GM19239 (cell line): ENCODE measurements at regions not wholly inside any gene's neighbourhood (a gene's known extent, or its start where the extent isn't known, plus 50 kb on each side); places are given as distances from the start of the nearest gene placed in this dataset.

Source experiments
- DNase-seq: peaks from one replicate; pipeline ENCODE4 v3.0.0; 2011; ENCODE audit warnings: low spot score; ENCODE audit not compliant: insufficient read length
- FAIRE-seq: peaks from 2 replicates; lab custom pipeline; 2011; peaks lifted over from hg19 to GRCh38; lab: Jason Lieb, UNC

- FAIRE-seq, result no peak
- no peak for DNase-seq
Measured at GRCh38 chr5:13480834-13481233, 463.7 kb downstream of the DNAH5 start.

GRCh38 chr5:13478831-13479465, 465.5 kb downstream of the DNAH5 start:
- peak; percentile 2 for DNase-seq
- FAIRE-seq, result no peak

GRCh38 chr5:13477118-13477737, 467.3 kb downstream of the DNAH5 start:
- no peak for FAIRE-seq
- DNase-seq, result no peak

GRCh38 chr5:13472842-13473241, 471.6 kb downstream of the DNAH5 start:
- DNase-seq, result no peak
- FAIRE-seq, result no peak

- no peak for FAIRE-seq
Measured at GRCh38 chr5:13470975-13471374, 473.5 kb downstream of the DNAH5 start.

GRCh38 chr5:13470263-13470662, 474.2 kb downstream of the DNAH5 start:
- DNase-seq, result no peak
- FAIRE-seq, result no peak

More at GRCh38 chr5:13470975-13471374, 473.5 kb downstream of the DNAH5 start:
- DNase-seq, result no peak

- FAIRE-seq, result no peak
- DNase-seq, result no peak
Measured at GRCh38 chr5:13464532-13465193, 479.8 kb downstream of the DNAH5 start.

GRCh38 chr5:13460587-13460986, 483.9 kb downstream of the DNAH5 start:
- DNase-seq, result no peak
- no peak for FAIRE-seq

- DNase-seq (no peak), FAIRE-seq (no peak)
Measured at GRCh38 chr5:13454050-13454449, 490.4 kb downstream of the DNAH5 start.

- FAIRE-seq, result no peak
Measured at GRCh38 chr5:13448843-13449242, 495.6 kb downstream of the DNAH5 start.

GRCh38 chr5:13439430-13439829, 505.1 kb downstream of the DNAH5 start:
- DNase-seq, result no peak
- FAIRE-seq, result no peak

More at GRCh38 chr5:13448843-13449242, 495.6 kb downstream of the DNAH5 start:
- no peak for DNase-seq

- no peak for DNase-seq
- FAIRE-seq, result no peak
Measured at GRCh38 chr5:13427827-13428557, 516.5 kb downstream of the DNAH5 start.

GRCh38 chr5:13412040-13412595, 532.4 kb downstream of the DNAH5 start:
- DNase-seq (no peak), FAIRE-seq (no peak)

GRCh38 chr5:13408616-13409015, 535.9 kb downstream of the DNAH5 start:
- DNase-seq (no peak), FAIRE-seq (no peak)

- no peak for FAIRE-seq
- no peak for DNase-seq
Measured at GRCh38 chr5:13403351-13403750, 541.1 kb downstream of the DNAH5 start.

GRCh38 chr5:13385066-13385465, 559.4 kb downstream of the DNAH5 start:
- DNase-seq (no peak), FAIRE-seq (no peak)

- FAIRE-seq (no peak), DNase-seq (no peak)
Measured at GRCh38 chr5:13382232-13382631, 562.3 kb downstream of the DNAH5 start.

- no peak for FAIRE-seq
- DNase-seq, result no peak
Measured at GRCh38 chr5:13378091-13378490, 566.4 kb downstream of the DNAH5 start.

GRCh38 chr5:13359344-13359743, 585.1 kb downstream of the DNAH5 start:
- no peak for DNase-seq
- no peak for FAIRE-seq

GRCh38 chr5:13358342-13358741, 586.1 kb downstream of the DNAH5 start:
- DNase-seq (no peak), FAIRE-seq (no peak)

GRCh38 chr5:13357929-13358328, 586.6 kb downstream of the DNAH5 start:
- FAIRE-seq, result no peak
- no peak for DNase-seq
